Heart left ventricle (tissue), 16 donors: ENCODE measurements at regions not wholly inside any gene's neighbourhood (a gene's known extent, or its start where the extent isn't known, plus 50 kb on each side); places are given as distances from the start of the nearest gene placed in this dataset.
"Not testable (repeated sequence)": the region's sequence is repeated elsewhere in the genome, so short reads cannot be mapped to it uniquely, and the experiment has no call there.

Source experiments
- ATAC-seq, 4 donors: fragments of 200-7000 bp; cut with Tn5 transposase; one replicate each; pipeline ENCODE4 v1.9.1; 2020 to 2022; ENCODE audit warnings: moderate library complexity in 4 of 4, mild to moderate bottlenecking in 3 of 4, moderate number of reproducible peaks in 1 of 4
- DNase-seq, 5 donors: peaks; one replicate each; pipeline ENCODE4 v3.0.0-alpha.2; 2020
- H3K27ac ChIP-seq, 12 donors: fragments of 200-600 bp; sonication (generic) in 4 of 12; one replicate each; pipeline versions ENCODE4 v1.5.0 to v1.8.0; 2016 to 2022; ENCODE audit warnings: mild to moderate bottlenecking in 2 of 12
- H3K27me3 ChIP-seq, 9 donors: fragments of 200-600 bp; sonication (generic) in 2 of 9; one replicate each; pipeline versions ENCODE4 v1.5.1 to v1.8.0; 2016 to 2022; ENCODE audit warnings: mild to moderate bottlenecking in 3 of 9
- H3K36me3 ChIP-seq, 9 donors: fragments of 200-600 bp; sonication (generic) in 2 of 9; one replicate each; pipeline versions ENCODE4 v1.5.0 to v1.8.0; 2018 to 2022; ENCODE audit warnings: mild to moderate bottlenecking in 2 of 9
- H3K4me1 ChIP-seq, 12 donors: fragments of 200-600 bp; sonication (generic) in 4 of 12; one replicate each; pipeline versions ENCODE4 v1.5.0 to v1.8.0; 2016 to 2022; ENCODE audit warnings: mild to moderate bottlenecking in 3 of 12
- H3K4me3 ChIP-seq, 12 donors: fragments of 200-600 bp; sonication (generic) in 4 of 12; one replicate each; pipeline versions ENCODE4 v1.5.0 to v1.8.0; 2017 to 2022; ENCODE audit warnings: mild to moderate bottlenecking in 9 of 12, moderate library complexity in 4 of 12
- H3K9me3 ChIP-seq, 12 donors: fragments of 200-600 bp; sonication (generic) in 4 of 12; one replicate each; pipeline versions ENCODE4 v1.5.0 to v1.8.0; 2016 to 2022; ENCODE audit warnings: mild to moderate bottlenecking in 1 of 12
- POLR2A ChIP-seq, 2 donors: fragments of 450-650 bp; IDR thresholded peaks; one replicate each; pipeline ENCODE4 v1.6.1; 2017; ENCODE audit warnings: antibody characterized with exemption in 2 of 2, mild to moderate bottlenecking in 2 of 2, moderate library complexity in 2 of 2
- WGBS, 4 donors: extraction: QIAGEN DNeasy Blood & Tissue Kit in 2 of 4; methylation state at CpG; one replicate each; pipeline versions ENCODE4 v1.1.5 to v1.1.7; 2013 to 2018; 5-methylcytosine and 5-hydroxymethylcytosine counted together
- intact Hi-C, 10 donors: fragments of 100-400 bp; cut with DNase I; formaldehyde crosslinking; loops; one replicate each; pipeline versions ENCODE4 v1.11.1 to v1.14.2; 2022
- TF ChIP-seq, protein P1 (sequence below), 12 donors: fragments of 200-600 bp; sonication (generic) in 4 of 12; IDR thresholded peaks; one replicate each; pipeline versions ENCODE4 v1.5.0 to v1.8.0; 2018 to 2022; ENCODE audit warnings: antibody characterized with exemption in 12 of 12, mild to moderate bottlenecking in 5 of 12
- donor health status: ischemic (EF 13 %, LVEDD 7.1; RV severe dilation, severe dysfunction).
- donor health status: healthy with polysubstance abuse.
- donor health status: DM: no; HTN: yes; CAD: no.
- donor health status: DM: no; HTN: no; CAD: no.
- donor health status: ischemic (EF 25% LVEDD 6.9; RV normal size, moderate dysfunction).
- donor health status: ischemic (EF 25% LVEDD 5.7; RV mildly dilated, moderate dysfunction).
- donor health status: healthy.
- donor health status: DM: yes; HTN: yes; CAD: no.
- donor health status: ischemic (EF 35%, LVEDD 5.7; RV mildly dilated, moderate dysfunction).
- donor health status: nonischemic (EF 11% LVEDD 7.7; RV severe dilation, severe dysfunction).
- donor health status: DM: yes; HTN: yes; CAD: no.
- donor health status: PGD.
- donor health status: ischemic (EF 29% LVEDD 5.4; RV normal size, mild dysfunction).
- donor health status: nonischemic (EF 23%, LVEDD 6.1; RV moderate dilation, normal function).

DNA sequence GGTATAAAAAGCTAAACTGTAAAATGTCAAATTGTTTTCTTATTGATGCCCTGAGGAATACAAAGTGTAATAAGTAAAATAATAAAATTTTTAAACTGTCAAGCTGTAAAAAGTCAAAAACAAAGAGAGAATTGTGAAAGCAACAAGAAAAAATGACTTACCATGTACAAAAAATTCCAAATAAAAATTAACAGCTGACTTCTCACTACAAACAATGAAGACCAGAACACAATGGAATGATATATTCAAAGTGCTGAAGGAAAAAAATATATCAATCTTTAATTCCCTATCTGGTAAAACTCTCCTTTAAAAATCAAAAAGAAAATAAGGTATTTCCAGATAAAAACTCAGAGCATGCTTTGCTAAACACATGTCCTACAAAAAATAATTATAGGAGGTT is 883.5 kb downstream of the IGSF11 start:
- no peak overlapping the region for H3K4me3 ChIP-seq
- no peaks in the 10 kb centered on the region for H3K4me1 ChIP-seq
- no peaks in the 10 kb centered on the region for H3K36me3 ChIP-seq
- ATAC-seq = no peak
- no peaks in the 10 kb centered on the region for H3K27me3 ChIP-seq
- intact Hi-C loops = no loop called here
- H3K27ac ChIP-seq = no peak overlapping the region
- peaks cover 0 to 30% (median 2%) of the 10 kb centered on the region in 12 donors for H3K9me3 ChIP-seq
- no peak for DNase-seq
- no peak for TF ChIP-seq POLR2A (IDR thresholded peaks at IDR 0.05)
- TF ChIP-seq, protein P1, sequence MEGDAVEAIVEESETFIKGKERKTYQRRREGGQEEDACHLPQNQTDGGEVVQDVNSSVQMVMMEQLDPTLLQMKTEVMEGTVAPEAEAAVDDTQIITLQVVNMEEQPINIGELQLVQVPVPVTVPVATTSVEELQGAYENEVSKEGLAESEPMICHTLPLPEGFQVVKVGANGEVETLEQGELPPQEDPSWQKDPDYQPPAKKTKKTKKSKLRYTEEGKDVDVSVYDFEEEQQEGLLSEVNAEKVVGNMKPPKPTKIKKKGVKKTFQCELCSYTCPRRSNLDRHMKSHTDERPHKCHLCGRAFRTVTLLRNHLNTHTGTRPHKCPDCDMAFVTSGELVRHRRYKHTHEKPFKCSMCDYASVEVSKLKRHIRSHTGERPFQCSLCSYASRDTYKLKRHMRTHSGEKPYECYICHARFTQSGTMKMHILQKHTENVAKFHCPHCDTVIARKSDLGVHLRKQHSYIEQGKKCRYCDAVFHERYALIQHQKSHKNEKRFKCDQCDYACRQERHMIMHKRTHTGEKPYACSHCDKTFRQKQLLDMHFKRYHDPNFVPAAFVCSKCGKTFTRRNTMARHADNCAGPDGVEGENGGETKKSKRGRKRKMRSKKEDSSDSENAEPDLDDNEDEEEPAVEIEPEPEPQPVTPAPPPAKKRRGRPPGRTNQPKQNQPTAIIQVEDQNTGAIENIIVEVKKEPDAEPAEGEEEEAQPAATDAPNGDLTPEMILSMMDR (IDR thresholded peaks at IDR 0.05) = no peak

DNA sequence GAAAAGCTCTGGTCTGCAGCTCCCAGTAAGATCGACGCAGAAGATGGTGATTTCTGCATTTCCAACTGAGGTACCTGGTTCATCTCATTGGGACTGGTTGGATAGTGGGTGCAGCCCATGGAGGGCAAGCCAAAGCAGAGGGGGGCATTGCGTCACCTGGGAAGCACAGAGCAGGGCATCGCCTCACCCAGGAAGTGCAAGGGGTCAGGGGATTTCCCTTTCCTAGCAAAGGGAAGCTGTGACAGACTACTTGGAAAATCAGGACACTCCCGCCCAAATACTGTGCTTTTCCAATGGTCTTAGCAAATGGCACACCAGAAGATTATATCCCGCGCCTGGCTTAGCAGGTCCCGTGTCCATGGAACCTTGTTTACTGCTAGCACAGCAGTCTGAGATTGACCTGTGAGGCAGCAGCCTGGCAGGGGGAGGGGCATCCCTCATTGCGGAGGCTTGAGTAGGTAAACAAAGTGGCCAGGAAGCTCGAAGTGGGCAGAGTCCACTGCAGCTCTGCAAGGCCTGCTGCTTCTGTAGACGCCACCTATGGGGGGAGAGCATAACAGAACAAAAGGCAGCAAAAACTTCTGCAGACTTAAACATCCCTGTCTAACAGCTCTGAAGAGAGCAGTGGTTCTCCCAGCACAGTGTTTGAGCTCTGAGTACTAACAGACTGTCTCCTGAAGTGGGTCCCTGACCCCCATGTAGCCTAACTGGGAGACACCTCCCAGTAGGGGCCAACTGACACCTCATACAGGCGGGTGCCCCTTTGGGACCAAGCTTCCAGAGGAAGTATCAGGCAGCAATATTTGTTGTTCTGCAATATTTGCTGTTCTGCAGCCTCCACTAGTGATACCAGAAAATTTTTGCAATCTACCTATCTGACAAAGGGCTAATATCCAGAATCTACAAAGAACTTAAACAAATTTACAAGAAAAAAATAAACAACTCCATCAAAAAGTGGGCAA is 871.7 kb downstream of the IGSF11 start:
- H3K4me3 ChIP-seq, H3K27ac ChIP-seq, ATAC-seq, H3K36me3 ChIP-seq, H3K27me3 ChIP-seq, DNase-seq, H3K4me1 ChIP-seq, intact Hi-C loops: not testable (repeated sequence)
- 81 to 88% (median 83%) methylated on average over 12 of the region's 12 CpGs for whole genome bisulfite sequencing, 4 donors
- peaks cover 0 to 14% (median 1%) of the 10 kb centered on the region in 12 donors for H3K9me3 ChIP-seq

- Histone ChIP-seq H3K4me3 (no peak overlapping the region), H3K4me1 (no peaks in the 10 kb centered on the region), H3K9me3 (peaks cover 0 to 10% (median 1%) of the 10 kb centered on the region in 12 donors), H3K36me3 (no peaks in the 10 kb centered on the region), H3K27me3 (no peaks in the 10 kb centered on the region), H3K27ac (no peak overlapping the region)
- intact Hi-C loops = no loop called here
- ATAC-seq = no peak
- no peak for DNase-seq
- no peak for TF ChIP-seq POLR2A (IDR thresholded peaks at IDR 0.05)
- TF ChIP-seq, protein P1 (IDR thresholded peaks at IDR 0.05) = no peak
- WGBS, 4 donors = 66 to 70% (median 68%) methylated on average over 4 of the region's 4 CpGs
Measured at GRCh38 chr3:118165413-118165812, 869.2 kb downstream of the IGSF11 start.

GRCh38 chr3:118167571-118167970 is 867.1 kb downstream of the IGSF11 start:
- H3K4me3 ChIP-seq = no peak overlapping the region
- H3K27ac ChIP-seq = no peak overlapping the region
- H3K27me3 ChIP-seq = no peaks in the 10 kb centered on the region
- no peaks in the 10 kb centered on the region for H3K4me1 ChIP-seq
- intact Hi-C loops = no loop called here
- peaks cover 0 to 9% (median 0%) of the 10 kb centered on the region in 12 donors for H3K9me3 ChIP-seq
- H3K36me3 ChIP-seq = no peaks in the 10 kb centered on the region
- TF ChIP-seq, protein P1 (IDR thresholded peaks at IDR 0.05) = no peak
- no peak for TF ChIP-seq POLR2A (IDR thresholded peaks at IDR 0.05)
- DNase-seq (no peak), ATAC-seq (no peak)
- 40 to 50% (median 50%) methylated on average over 2 of the region's 2 CpGs for whole genome bisulfite sequencing, 4 donors
